Effector CD8-positive, alpha-beta T cell (primary cell): ENCODE measurements at regions not wholly inside any gene's neighbourhood (a gene's known extent, or its start where the extent isn't known, plus 50 kb on each side); places are given as distances from the start of the nearest gene placed in this dataset.

ENCODE experiments used
- DNase-seq: peaks from one replicate; lab custom pipeline; 2025; lab: John Stamatoyannopoulos, UW

DNA sequence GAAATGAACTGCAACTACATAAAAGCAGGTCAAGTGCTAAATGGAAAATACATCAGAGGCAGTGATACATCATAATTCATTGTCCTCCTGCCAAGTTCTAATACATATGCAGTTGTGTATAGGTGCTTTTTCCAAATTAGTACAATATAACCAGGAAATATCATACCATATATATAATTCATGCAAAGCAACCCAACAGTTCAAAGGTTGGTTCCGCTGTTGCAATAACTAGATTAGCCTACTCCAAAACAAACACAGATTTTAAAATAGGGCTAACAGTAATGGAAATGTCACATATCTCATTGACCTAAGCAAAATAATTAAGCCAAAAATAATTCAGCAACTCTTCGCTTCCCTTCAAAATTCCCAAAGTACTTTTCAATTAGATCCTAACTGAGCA lies 88.9 kb upstream of the NEBL start:
- no peak for DNase-seq

DNA sequence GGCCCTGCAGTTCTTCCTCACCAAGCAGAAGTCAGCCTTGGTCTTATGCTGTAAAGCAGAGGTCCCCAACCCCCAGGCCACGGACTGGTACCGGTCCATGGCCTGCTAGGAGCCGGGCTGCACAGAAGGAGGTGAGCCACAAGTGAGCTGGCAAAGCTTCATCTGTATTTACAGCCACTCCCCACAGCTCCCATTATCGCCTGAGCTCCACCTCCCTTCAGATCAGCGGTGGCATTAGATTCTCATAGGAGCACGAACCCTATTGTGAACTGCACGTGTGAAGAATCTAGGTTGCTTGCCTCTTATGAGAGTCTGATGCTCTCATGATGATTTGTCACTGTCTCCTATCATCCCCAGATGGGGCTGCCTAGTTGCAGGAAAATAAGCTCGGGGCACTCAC lies 87.6 kb upstream of the NEBL start:
- no peak for DNase-seq

DNA sequence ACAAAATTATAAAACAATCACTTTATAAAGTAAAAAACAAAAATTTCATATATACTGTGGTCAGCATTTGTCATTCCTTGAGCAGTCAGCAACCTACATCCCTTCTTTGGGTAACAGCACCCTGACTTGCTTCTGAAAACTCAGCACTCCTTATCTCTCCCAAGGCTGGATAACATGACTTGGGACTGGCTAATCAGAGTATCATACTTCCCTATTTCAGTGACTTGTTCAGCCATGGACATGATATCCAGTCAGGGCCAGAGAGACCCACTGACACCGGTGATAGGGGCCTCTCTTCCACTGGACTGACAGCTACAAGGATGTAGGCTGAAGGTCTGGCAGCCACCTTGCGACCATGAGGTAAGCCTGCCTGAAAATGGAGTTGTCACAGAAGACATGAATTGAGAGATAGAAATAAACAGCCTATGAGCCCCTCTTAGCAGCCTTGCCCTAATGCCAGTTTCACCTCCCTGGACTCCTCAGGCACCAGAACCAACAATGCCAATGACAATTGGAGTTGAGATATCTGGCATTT lies 84.4 kb upstream of the NEBL start:
- no peak for DNase-seq

DNA sequence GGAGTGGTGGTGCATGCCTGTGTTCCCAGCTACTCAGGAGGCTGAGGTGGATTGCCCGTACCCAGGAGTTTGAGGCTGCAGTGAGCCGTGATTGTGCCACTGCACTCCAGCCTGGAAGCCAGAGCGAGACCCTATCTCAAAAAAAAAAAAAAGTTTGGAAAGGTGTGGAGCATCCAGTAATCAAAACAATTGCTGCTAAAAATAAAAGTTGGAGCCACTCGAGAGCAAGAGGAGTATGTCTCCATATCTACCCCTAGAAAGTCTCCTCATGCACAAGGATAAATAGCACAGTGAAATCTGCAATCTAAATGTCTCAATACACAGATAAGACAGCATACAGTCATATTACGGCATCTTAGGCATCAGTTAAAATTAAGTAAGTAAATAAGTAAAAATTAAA lies 81.5 kb upstream of the NEBL start:
- no peak for DNase-seq

DNA sequence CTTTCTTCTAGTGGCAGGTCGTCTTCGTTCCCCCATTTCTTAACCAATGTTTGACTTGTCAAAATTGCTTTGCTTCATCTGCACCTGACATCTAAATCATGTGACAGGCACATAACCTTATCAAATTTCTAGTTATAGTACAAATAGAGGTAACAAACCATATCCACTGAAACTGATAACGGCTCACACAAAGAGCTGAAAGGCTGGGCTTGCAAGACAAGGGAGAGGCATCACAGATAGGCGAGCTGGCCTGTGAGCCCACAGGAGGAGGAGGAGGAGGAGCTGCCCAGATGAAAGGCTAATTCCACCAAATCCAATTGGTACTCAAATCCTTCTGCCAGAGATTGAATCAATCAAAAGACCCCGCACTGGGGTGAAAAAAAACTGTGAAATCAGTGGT lies 80.2 kb upstream of the NEBL start:
- DNase-seq: no peak

DNA sequence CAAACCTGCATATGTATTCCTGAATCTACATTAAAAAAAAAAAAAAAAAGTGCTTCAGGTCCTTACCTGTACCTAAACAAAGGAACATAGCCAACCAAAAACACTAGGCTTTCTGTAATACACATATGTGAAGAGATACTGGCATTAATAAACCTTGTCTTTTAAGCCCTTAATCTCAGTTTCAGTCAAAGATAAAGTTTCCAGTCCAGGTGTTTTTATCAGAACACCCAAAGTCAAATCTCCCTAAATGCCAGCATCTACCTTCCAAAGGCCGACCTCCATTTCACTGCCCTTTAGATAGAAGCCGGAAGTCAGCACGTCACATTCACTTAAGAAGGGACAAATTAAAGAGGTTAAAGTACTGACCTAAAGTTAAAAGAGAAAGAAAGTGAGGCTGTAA lies 79.8 kb upstream of the NEBL start:
- DNase-seq: no peak

DNA sequence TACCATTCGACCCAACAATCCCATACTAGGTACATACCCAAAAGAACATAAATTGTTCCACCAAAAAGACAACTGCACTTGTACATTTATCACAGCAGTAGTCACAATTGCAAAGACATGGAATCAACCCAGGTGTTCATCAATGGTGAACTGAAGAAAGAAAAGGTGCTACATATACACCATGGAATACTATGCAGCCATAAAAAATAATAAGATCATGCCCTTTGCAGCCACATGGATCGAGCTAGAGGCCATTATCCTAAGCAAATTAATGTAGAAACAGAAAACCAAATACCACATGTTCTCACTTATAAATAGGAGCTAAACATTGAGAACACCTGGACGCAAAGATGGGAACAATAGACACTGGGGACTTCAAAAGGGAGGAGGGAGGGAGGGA lies 79.3 kb upstream of the NEBL start:
- no peak for DNase-seq

DNA sequence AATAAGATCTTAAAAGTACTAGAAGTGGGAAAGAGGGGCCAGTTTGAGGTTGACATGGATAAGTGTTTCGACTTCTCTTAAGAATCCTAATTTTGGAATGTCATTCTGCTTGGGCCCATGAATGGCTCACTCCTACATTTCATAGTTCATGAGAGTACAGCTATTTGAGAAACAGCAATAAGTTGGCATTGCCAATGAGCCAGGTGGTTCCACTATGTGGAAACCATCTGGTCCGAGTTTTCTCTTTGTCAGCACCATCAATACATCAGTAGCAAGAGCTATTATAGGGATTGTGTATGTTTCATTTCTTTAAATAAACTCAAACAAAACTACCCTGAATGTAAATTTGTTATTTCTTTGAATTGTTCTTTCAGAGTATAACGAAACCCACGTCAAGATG lies 78.1 kb upstream of the NEBL start:
- DNase-seq: no peak

DNA sequence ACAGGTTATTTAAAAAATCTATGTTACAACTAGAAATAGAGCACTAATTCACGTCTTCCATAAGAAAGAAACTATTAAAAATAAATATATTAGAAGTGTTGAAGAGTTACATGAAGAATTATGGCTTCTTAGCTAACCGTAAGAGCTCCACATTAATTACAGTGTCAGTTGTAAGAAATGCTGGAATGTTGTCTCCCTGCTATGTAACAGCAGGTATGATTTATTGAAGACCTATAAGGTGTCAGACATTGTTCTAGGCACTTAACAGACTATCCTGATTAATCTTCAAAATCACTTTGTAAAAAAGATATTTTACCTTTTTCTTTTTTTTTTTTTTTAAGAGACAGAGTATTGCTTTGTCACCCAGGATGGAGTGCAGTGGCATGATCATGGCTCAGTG lies 75.8 kb upstream of the NEBL start:
- no peak for DNase-seq

DNA sequence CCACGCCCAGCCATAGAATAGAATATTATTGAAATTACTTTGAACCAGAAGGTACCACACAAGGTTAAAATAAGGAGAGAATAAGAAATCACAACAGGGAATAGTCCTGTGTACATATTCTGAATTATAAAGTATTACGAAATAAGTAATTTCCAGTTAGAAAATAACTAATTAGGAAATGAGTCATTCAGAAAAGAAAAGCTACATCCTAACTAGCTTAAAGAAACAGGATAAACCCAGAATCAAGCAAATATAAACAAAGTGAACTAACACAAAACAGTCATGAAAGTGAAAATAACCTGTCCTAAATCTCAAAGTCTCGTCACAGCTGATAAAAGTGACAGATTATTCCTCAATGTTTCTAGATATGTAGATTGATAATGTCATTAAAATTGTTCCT lies 74.8 kb upstream of the NEBL start:
- DNase-seq: no peak

DNA sequence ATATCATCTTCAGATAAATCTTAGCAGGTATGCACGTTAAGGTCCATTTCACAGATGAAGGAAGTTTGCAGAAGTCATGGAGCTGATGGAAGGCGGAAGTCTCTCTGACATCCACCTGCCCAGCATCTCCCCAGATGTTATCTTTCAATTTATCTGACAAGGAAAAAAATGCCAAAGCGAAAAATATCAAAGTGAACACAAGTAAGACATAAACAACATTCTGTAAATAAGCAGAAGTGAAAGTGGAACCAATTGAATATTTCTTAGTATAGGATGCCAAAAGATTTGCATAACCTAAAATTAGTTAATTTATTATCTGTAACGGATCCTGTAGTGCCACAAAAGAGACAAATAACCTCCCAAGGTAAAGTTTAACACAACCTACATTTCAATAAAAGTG lies 73.6 kb upstream of the NEBL start:
- no peak for DNase-seq

DNA sequence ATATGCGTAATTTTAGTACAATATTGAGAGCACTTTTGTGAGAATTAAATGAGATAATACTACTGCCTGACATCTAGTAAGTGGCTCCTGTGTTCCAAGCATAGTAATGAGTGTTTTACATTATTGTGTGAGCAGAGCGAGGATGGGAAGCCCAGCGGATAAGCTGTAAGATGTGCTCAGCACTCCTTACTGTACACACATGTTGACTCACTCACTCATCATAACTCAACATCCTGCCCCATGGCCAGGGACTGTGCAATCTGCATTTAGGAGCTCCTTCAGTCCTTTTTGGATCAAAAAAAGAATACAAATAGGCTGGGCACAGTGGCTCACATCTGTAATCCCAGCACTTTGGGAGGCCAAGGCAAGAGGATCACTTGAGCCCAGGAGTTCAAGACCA lies 72.9 kb upstream of the NEBL start:
- DNase-seq: no peak

DNA sequence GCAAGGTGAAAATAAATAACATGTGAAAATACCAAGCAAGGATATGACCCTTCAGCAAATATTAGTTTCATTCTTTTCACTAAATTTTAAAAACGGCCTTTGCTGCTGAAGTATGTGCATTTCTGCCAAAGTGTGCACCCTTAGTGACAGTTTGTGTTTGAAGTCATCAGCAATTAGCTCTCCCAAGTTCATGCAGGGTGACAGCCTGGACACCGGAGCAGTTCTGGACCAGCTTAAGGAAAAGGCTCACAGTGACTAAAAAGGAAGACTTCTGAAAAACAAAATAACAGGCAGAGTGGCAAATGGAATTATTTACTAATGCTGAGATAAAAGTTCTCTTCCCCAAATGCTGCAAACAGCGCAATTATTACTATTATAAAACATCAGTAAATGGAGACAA lies 69.3 kb upstream of the NEBL start:
- DNase-seq: no peak

DNA sequence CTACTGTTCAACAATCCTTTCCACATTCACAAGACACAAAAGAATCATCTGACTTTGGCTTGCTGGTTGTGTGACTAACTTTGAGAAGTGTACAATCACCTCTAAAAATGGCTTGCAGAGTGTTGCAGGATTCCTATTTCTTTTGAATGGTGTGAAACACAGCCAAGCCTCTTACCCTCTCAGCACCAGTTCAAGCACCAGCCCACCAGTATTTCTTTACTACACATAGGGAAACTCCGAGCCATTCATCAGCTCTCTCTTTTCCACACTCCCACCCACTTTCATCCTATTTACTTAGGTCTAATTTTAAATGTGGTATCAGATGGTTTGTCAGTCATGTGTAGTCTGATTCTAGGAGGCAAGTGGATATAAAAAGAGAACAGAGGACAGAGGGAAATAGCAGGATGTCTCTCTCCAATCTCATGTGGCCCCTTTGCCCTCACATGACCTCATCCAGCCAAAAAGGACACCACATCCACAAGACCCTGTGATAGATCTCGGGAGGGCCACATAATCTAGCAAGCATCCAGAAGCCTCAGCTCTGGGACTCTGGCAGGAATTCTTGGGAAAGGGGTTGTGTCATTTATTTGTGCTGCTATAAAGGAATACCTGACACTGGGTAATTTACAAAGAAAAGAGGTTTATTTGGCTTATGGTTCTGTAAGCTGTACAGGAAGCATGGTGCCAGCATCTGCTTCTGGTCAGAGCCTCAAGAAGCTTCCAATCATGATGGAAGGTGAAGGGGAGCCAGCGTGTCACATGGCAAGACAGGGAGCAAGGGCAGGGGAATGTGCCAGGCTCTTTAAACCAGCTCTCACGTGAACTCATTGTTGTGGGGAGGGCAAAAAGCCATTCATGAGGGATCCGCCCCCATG lies 66.8 kb upstream of the NEBL start:
- no peak for DNase-seq

DNA sequence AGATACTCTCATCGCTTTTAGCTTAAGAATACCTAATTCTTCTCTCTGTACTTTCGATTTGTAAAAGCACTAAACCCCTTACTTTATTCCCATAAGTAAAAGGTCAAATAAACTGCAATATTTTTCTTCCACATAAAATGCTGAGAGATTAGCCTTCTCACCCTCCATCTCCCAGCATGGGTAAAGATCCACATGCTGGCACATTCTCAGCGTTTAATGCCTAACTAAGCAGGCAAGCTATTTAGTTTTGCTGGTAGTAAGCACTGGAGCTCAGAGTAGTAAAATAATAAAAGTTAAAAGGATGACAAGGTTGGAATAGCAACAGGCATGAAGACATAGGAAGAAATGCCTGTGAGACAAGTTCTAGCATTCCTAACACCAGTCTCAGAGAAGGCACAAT lies 65.9 kb upstream of the NEBL start:
- no peak for DNase-seq

DNA sequence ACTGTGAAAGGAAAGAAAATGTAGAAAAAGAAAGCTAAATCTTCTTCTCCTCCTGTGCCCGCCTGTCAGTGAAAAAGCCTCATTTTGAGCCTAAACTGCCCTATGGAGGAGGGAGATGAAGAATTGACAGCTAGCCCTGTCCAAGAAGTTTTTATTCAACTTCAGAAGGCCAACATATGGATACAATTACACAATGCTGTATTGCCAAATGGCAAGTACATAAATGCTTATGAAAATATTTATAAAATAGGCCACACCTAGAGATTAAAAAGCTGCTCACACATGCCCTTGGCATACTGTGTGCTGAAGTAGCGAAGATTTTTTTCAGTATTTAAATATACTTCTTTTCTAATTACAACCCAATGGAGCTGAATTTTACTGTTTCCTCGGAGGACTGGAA lies 65.1 kb upstream of the NEBL start:
- no peak for DNase-seq

DNA sequence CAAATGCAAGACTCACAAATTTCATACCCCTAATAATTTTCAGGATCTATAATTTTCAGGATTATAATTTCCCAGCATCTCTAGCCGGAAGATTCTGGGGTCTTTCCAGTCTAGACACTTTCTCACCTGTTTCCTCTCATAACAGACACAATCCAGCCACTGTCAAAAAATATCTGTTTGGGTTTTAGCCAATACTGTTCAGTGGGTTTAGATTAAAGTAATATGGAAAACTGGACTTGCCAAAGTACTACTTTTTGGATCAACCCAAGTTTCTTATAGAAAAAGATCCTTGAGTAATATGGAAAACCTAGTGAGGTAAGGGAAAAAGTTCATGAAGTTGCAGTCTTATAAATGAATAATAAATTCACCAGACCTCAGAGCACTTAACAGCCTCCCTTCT lies 62.1 kb upstream of the NEBL start:
- DNase-seq: no peak

DNA sequence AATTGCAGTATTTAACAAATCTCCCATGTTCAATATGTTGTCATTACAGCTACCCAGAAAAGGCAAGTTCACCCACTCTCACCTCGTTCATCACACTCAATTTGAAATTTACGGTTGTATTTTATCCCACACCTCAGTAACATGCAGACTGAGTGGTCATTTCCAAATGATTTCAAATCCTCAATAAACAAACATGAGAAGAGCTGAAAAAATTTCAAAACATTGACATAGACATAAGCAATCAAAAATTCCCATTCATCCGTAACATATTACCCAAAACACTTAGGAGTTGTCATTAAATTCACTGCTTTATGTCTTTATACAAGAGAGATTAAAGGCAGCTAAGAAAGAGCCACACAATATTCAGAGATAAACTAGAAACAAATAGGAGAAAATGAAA lies 61.7 kb upstream of the NEBL start:
- DNase-seq: no peak

DNA sequence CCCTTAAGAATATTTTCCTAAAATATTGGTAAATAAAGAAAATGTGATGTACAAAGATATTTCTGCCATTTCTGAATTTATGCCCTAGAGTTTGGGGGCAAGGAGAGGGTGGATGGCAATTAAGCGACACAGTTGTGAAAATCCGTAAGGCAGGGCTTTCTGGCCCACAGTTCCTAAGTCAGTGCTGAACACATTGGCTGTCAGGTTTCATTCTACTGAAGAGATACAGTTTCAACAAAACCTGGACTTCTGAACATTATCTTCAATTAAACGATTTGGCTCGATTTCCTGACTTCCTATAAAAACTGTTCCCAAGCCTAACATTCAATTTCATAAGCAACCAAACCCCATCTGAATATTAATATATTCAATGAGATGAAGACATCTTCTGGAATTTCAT lies 61.1 kb upstream of the NEBL start:
- DNase-seq: no peak

DNA sequence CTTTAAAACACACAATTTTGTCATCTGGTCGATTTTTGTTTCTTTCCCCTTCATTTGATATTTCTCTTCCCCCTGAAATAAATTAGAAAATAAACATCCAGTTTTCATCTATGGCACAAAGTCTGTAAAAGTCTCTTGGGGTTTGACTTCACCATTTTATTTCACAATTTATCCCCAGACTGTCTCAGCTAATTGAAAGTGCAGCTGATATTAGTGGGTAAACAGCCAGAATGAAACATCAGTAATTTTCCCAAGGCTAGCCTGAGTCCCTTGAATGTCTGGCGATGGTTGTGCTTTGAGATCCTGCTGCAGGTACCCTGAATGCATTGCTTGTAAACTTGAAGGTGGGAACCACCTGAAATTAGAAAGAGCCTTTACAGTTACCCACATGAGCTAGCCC lies 60.6 kb upstream of the NEBL start:
- DNase-seq: no peak

DNA sequence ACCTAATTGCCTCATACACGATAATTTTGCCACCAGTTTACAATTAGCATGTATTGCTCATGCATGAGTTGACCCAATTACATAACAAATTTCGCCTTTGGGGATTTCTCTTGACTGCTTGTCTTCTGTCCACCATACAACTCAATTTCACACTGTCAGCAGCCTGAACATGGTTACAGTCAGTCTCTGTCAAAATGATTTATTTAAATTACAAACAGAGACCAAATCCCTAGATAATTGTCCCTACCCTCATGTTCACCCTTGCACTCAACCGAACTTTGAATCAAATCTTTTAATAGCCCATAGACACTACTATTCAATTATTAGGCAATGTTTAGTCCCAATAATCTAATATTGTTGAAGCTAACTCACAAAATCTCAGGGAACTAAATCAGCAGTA lies 59.7 kb upstream of the NEBL start:
- no peak for DNase-seq

DNA sequence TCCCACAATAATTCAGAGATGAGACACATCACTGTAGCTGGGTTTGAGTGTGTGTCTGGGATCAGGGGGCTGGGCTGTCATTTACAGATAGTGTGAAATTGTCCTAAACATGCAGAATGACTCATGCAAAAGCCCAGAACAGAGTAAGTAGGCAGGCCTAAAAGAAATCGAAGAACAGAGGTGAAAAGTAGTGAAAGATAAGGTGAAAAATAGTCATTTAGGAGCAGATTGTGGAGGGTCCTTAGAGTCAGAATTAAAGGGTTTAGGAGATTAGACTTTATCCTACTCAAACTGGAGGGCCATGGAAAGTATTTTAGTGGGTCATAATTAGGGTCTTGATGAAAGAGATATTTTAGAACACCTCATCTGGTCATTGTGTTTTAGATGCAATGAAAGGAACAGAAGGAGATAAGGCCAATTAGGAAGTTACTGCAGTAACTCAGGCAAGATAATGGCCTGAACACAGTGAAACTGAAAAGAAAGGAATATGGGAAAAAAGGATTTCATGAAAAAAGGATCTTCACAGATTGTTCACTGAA lies 58.3 kb upstream of the NEBL start:
- DNase-seq: no peak

DNA sequence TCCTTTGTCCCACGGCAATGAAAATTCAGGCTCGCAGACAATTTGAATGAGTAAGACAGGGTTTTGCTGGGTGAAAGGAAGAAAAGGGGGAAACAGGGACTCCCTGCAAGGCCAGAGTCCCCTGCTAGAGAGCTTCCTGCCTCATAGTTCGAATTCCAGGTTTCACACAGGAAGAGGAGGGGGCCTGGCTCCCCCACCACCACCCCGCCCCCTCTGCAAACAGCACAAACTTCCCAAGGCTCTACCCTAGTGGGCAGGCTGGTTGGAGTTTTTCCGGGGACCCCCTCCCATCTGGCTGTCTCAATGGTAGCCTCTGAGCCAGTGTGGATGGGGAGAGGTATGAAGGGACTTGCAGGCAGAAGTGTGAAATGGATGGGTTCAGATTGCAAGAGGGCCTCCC lies 57.4 kb upstream of the NEBL start:
- no peak for DNase-seq

DNA sequence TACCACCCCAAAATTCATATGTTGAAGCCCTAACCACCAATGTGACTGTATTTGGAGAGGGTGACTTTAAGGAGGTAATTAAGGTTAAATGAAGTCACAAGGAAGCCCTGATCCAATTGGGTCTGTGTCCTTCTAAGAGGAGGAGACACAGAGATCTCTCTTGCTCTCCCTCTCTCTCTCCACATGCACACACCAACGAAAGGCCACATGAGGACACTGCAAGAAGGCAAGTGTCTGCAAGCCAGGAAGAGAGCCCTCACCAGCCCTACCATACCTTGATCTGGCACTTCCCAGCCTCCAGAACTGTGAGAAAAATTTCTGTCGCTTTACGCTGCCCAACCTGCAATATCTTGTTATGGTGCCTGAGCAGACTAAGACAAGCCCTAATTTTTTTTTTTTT lies 56.0 kb upstream of the NEBL start:
- DNase-seq: no peak
